Mucosa of descending colon (tissue), 3 donors: ENCODE measurements at regions not wholly inside any gene's neighbourhood (a gene's known extent, or its start where the extent isn't known, plus 50 kb on each side); places are given as distances from the start of the nearest gene placed in this dataset.

ENCODE experiments used
- ATAC-seq: fragments of 200-7000 bp; cut with Tn5 transposase; one replicate; pipeline ENCODE4 v1.9.1; 2020; ENCODE audit warnings: mild to moderate bottlenecking, moderate library complexity
- DNase-seq, 3 donors: peaks; one replicate each; pipeline ENCODE4 v3.0.0-alpha.2; 2020
- H3K36me3 ChIP-seq: fragments of 200-600 bp; one replicate; pipeline ENCODE4 v1.8.0; 2021; ENCODE audit warnings: low read depth, mild to moderate bottlenecking
- H3K4me1 ChIP-seq: fragments of 200-600 bp; one replicate; pipeline ENCODE4 v1.8.0; 2021; ENCODE audit warnings: low read depth, mild to moderate bottlenecking
- H3K4me3 ChIP-seq: fragments of 200-600 bp; one replicate; pipeline ENCODE4 v1.8.0; 2021; ENCODE audit warnings: mild to moderate bottlenecking
- H3K9me3 ChIP-seq: fragments of 200-600 bp; one replicate; pipeline ENCODE4 v1.8.0; 2021; ENCODE audit warnings: mild to moderate bottlenecking
- intact Hi-C, 2 donors: fragments of 100-400 bp; cut with DNase I in 1 of 2; cut with micrococcal nuclease in 1 of 2; formaldehyde crosslinking; loops; one replicate each; pipeline versions ENCODE4 v1.11.0 to v1.11.1; 2022; cut with DNase I, micrococcal nuclease
- TF ChIP-seq, protein P1 (sequence below): fragments of 200-600 bp; IDR thresholded peaks from one replicate; pipeline ENCODE4 v1.8.0; 2022; ENCODE audit warnings: antibody characterized with exemption, mild to moderate bottlenecking
- donor health status: DM: no; HTN: no; CAD: no; lungs with moderate emphysema.
- donor health status: DM: no; HTN: no; CAD: no.
- donor health status: DM: no; HTN: yes; CAD: no.

DNA sequence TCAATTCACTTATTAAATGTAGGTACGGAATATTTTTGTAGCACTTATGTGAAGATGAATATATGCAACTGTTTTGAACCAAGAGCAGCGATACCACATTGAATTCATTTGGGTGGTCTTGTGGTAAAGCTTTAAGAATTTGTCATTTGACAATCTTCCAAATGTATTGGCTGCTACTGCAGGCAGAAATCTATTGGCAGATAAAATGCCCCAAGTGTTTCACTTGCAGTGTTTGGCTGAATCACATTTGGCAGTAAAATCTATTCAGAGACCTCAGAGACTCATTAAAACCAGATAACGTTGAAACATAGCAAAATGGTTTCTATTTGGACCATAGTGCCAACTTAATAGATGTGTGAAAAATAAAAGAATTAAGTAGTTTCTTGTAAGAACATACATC lies 303.4 kb downstream of the FGF13 start:
- H3K4me1 ChIP-seq: no peaks in the 10 kb centered on the region
- DNase-seq (no peak), ATAC-seq (no peak)
- intact Hi-C loops: no loop called here
- H3K36me3 ChIP-seq: no peaks in the 10 kb centered on the region
- H3K9me3 ChIP-seq: peaks cover 3% of the 10 kb centered on the region
- TF ChIP-seq, protein P1, sequence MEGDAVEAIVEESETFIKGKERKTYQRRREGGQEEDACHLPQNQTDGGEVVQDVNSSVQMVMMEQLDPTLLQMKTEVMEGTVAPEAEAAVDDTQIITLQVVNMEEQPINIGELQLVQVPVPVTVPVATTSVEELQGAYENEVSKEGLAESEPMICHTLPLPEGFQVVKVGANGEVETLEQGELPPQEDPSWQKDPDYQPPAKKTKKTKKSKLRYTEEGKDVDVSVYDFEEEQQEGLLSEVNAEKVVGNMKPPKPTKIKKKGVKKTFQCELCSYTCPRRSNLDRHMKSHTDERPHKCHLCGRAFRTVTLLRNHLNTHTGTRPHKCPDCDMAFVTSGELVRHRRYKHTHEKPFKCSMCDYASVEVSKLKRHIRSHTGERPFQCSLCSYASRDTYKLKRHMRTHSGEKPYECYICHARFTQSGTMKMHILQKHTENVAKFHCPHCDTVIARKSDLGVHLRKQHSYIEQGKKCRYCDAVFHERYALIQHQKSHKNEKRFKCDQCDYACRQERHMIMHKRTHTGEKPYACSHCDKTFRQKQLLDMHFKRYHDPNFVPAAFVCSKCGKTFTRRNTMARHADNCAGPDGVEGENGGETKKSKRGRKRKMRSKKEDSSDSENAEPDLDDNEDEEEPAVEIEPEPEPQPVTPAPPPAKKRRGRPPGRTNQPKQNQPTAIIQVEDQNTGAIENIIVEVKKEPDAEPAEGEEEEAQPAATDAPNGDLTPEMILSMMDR: no peak
- H3K4me3 ChIP-seq: no peak overlapping the region

DNA sequence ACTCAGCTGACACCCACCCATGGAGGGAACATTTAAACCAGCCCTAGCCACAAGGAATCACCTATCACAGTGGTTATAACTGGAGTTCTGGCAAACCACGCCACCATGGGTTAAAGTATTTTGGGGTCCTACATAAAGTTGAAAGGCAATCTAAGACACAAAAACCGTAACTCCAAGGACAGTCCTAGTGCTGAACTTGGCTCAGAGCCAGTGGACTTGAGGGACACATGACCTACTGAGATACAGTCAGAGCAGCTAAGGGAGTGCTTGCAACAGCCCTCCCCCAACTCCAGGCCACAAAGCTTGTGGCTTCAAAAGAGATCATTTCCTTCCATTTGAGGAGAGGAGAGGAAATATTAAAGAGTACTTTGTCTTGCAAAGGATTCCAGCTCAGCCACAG lies 300.5 kb downstream of the FGF13 start:
- DNase-seq (no peak), ATAC-seq (no peak)
- H3K4me3 ChIP-seq: no peak overlapping the region
- H3K9me3 ChIP-seq: peaks cover 3% of the 10 kb centered on the region
- H3K36me3 ChIP-seq: no peaks in the 10 kb centered on the region
- no peaks in the 10 kb centered on the region for H3K4me1 ChIP-seq
- TF ChIP-seq, protein P1: no peak
- intact Hi-C loops: no loop called here
